H7 (cell line): ENCODE measurements at regions not wholly inside any gene's neighbourhood (a gene's known extent, or its start where the extent isn't known, plus 50 kb on each side); places are given as distances from the start of the nearest gene placed in this dataset.

Source experiments
- DNase-seq: peaks from one replicate; pipeline ENCODE4 v3.0.0; 2012
- H3K27me3 ChIP-seq: 2 replicates; pipeline ENCODE4 v1.6.0; 2011; ENCODE audit warnings: mild to moderate bottlenecking, low read length; ENCODE audit not compliant: control insufficient read depth, insufficient read depth
- H3K36me3 ChIP-seq: replicated peaks from 2 replicates; pipeline ENCODE4 v1.5.1; 2011; ENCODE audit warnings: low read length; ENCODE audit not compliant: control insufficient read depth, insufficient read depth
- H3K4me3 ChIP-seq: 2 replicates; pipeline ENCODE4 v1.5.1; 2011; ENCODE audit warnings: low read depth, mild to moderate bottlenecking, control low read depth, low read length, moderate library complexity; ENCODE audit not compliant: insufficient read depth

DNA sequence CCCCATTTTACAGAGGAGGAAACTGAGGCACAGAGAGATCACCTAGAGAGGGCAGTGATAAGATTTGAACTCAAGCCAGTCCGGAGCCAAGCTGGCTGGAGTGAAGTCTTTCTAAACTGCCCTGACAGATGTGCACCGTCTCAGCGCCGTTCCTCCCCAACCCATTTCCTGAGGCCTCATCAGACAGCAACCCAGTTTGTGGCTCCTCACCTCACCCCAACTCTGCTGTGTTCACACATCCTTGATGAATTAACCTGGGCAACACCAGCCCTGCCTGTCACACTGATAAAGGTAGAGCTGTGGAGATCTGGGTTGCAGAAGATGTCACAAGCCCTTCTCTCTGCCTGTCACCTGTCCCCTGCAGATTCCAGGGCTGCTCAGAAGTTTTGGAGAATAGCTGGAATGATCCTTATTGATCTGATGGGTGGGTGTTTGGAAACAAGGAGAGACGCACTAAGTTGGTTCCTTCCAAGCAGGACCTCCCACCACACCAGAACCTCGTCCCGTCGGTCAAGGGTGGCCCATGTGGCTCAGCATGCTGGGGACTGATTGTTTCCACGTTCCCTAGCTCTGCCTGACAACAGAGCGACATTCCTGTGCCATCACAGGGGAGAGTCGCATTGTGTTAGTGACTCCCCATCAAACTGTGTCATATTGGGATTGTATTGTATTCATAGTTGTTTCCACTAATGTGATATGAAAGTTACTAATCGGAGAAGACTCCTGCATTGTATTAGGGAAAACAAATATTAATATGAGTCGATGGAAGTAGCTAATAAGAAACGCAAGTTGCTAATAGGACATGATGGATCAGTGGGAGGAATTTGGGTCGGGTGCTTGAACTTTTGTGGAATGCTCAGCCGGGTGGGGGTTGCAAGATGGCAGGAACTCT lies 200.6 kb downstream of the PHETA1 start:
- H3K36me3 ChIP-seq, result no peaks in the 10 kb centered on the region
- no peaks in the 10 kb centered on the region for H3K27me3 ChIP-seq
- no peak for DNase-seq
- no peak overlapping the region for H3K4me3 ChIP-seq

DNA sequence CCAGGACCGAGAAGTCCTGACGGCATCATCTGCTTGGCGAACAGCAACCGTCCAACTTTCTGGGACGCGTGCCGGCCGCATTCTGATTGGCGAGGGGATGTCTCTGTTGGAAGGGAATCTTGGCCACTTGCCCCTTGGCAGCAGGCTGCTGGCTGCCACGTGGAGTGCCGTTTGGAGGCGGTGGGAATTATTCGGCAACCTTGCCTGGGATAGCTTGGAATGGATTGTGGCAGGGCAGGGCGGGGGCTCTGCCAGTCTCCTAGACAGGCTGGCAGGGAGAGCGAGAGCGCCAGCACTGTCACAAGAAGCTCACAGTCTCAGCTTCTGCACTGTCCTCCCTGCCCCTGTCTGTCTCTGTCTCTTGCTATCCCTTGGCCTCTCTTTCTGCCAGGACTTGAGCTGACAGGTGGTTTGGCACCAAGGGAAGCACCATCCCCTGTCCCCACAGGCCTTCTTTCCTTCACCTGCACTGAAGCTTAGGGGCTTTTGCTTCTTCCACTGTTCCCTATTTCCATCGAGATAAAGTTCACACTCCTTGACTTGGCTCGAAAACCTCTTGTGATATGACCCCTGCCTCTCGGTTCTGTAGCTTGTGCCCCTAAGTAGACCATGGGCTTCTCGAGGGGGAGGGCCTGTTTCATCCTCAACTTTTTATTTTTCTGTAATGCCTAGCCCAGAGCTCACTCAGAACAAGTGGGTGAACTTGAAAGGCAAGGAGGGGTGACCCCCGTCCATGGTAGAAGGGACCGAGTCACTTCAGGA lies 201.9 kb downstream of the PHETA1 start:
- DNase-seq, result no peak
- Histone ChIP-seq H3K27me3 (no peaks in the 10 kb centered on the region), H3K36me3 (no peaks in the 10 kb centered on the region), H3K4me3 (no peak overlapping the region)

DNA sequence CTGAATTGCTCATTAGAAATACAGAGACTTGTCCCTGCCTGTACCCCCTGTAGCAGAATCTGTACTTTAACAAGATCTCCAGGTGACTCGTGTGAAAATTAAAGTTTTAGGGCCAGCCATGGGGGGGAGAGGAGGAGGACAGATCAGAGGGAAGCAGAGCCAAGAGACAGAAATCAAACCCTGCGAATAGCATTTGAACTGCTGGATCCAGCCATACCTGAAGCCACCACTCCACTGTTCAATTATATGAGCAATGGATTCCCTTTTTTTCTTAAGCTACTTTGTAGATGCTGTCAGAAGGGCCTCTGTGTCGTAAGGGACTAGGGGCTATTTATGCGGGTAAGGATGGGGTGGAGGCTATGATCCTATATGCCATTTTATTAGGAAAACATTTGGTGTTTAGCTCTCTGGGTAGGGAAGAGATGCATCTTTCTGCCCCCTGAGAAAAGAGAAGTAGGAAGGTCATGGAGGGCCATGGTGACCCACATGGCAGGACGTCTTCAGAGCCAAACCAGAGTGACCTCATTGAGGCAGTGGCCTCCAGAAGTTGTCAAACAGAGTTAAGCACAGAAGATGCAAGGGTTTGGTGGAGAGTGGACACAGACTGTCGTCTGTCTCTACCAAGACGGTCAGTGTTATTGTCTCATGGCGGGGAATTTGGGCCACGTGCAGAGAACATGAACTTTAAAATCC lies 203.9 kb downstream of the PHETA1 start:
- H3K27me3 ChIP-seq, result no peaks in the 10 kb centered on the region
- no peak for DNase-seq
- no peaks in the 10 kb centered on the region for H3K36me3 ChIP-seq
- H3K4me3 ChIP-seq, result no peak overlapping the region

DNA sequence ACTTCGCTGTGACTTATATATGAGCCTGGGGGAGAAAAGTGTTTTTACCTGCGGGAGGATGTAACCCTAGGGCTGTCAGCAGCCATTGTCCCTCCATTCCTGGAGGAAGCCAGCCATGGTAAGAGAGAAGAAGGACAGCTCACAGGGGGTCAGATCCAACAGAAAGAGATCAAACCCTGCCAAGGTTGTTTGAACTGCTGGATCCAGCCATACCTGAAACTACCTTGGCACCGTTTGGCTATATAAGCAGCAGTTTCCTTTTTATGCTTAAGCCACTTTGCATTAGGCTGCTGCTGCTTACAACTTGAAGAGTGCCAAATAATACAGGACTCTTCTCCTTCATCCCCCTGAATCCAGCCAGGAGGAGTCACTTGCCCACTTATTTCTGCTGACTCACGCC lies 205.5 kb downstream of the PHETA1 start:
- DNase-seq, result no peak
- Histone ChIP-seq H3K4me3 (no peak overlapping the region), H3K36me3 (no peaks in the 10 kb centered on the region), H3K27me3 (no peaks in the 10 kb centered on the region)

DNA sequence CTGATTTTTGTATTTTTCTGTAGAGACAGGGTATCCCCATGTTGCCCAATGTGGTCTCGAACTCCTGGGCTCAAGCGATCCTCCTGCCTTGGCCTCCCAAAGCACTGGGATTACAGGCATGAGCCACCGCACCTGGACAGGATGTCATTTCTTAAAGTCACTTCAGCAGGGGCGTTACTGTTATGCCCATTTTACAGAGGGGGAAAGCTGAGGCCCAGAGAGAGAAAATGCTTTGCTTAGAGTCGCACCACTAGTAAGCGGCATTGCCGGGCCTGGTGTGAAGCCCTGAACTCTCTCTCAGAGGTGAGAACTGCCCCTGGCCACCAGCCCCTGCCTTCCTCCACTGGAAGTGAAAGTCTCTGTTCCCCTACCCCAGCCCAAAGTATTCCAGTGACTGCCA lies 207.0 kb downstream of the PHETA1 start:
- no peaks in the 10 kb centered on the region for H3K27me3 ChIP-seq
- DNase-seq, result no peak
- H3K4me3 ChIP-seq, result no peak overlapping the region
- H3K36me3 ChIP-seq, result no peaks in the 10 kb centered on the region

DNA sequence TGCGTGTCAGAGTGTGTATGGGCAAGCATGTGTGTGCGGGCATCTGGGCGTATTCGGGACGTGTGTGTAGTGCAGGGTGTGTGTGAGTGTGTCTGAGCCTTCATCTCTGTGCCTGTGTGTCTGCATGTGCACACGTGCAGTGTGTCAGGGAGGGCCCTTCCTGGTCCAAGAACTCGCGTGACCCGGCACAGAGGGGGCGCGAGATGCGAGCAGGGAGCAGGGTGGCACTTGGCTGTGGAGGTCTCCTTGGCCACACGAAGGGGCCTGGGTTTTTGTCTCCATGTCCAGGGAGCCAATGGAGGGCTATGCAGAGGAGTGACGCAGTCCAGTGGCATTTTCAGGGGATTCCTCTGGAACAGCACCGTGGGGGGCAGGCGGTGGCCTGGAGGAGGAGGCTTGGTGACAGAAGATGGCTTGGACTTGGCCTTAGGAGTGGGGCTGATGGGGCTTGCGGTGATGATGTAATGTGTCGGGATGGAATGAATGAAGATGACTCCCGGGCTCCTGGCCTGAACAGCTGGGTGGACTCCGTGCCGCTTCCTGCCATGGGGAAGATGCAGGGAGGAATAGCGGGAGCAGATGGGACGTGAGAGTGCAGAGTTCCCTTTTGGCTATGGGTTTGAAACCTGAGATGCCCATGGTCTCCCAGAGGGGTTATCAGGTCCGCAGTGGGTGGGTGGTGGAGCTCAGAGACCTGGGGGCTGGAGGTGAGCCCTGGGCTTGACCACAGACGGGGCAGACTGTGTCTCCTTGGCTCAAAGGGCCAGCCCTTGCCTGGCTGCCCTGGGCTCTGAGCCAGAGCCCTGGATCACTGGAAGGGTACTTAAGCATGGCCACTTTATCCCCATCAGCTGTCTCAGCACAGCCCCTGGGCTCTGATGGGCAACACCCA lies 208.3 kb downstream of the PHETA1 start:
- no peaks in the 10 kb centered on the region for H3K36me3 ChIP-seq
- H3K4me3 ChIP-seq, result no peak overlapping the region
- peak; percentile 56 for DNase-seq
- H3K27me3 ChIP-seq, result no peaks in the 10 kb centered on the region

DNA sequence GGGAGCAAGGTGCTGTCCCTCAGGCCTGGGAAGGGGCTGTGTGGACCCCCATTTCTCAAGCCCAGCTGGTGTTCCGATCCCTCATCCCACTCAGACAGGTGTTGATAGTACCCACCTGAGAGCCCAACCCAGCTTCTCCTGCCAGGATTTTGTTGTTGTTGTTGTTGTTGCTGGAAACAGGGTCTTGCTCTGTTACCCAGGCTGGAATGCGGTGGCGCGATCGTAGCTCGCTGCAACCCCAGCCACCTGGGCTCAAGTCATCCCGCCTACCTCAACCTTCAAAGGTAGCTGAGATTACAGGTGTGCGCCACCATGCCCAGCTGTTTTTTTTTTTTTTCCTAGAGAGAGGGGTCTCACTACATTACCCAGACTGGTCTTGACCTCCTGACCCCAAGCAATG lies 209.9 kb downstream of the PHETA1 start:
- DNase-seq, result no peak
- no peaks in the 10 kb centered on the region for H3K36me3 ChIP-seq
- H3K27me3 ChIP-seq, result no peaks in the 10 kb centered on the region
- H3K4me3 ChIP-seq, result no peak overlapping the region

DNA sequence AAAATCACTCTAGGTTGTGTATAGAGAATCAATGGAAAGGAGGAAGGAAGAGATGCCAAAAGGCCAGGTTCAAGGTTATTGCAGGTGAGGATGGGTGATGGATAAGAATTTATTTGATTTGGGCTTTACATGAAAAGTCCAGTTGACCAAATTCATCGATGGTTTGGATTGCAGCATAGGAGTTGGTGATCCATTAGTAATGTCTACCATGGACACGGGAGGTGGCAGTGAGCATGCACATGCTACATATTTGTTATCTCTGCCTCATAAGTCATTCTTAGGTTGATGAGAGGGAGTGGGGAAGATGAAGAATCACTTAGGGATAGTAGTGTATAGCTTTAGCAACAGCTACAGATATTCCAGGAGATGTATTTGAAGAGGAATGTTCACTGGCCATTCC lies 211.4 kb downstream of the PHETA1 start:
- Histone ChIP-seq H3K36me3 (no peaks in the 10 kb centered on the region), H3K27me3 (no peaks in the 10 kb centered on the region), H3K4me3 (no peak overlapping the region)
- DNase-seq, result no peak

DNA sequence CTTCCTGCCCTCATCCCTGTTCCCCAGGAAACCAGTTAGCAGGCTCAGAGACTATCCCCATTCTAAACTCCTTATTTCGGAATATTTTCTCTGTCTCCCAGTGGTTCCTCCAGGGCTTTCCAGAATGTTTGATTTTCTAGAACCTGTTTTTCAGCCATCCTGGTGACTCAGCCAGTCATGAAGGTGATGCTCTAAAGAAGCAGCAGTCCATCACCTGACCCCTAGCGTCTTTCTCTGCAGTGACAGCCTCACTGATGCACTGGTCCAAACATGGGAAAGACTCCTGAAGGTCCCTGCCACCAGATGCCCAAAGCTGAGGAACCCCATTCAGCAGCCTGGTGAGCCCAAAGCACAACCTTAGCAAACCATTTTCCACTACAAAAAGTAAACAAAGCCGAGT lies 212.6 kb downstream of the PHETA1 start:
- Histone ChIP-seq H3K4me3 (no peak overlapping the region), H3K36me3 (no peaks in the 10 kb centered on the region)
- DNase-seq, result no peak

DNA sequence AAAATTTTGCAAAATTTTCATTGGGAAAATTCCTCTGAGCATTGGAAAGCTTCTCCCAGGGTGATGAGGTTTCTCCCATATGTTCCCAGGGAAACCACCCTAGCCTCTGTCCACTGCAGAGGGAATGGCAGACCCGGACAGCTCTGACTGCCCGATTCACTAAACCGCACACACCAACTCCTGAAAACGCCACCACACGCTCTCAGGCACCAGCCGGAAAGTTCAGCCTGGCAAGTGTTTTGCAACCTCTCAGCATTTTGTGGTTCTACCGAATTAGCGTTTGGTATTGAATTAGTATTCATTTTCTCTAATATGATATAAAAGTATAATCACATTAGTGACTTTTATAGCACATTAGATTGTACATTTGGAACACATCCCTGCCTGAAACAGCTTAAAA lies 213.4 kb downstream of the PHETA1 start:
- no peak overlapping the region for H3K4me3 ChIP-seq
- H3K36me3 ChIP-seq, result no peaks in the 10 kb centered on the region
- no peak for DNase-seq
- no peaks in the 10 kb centered on the region for H3K27me3 ChIP-seq

More for the DNA sequence above, 212.6 kb downstream of the PHETA1 start:
- no peaks in the 10 kb centered on the region for H3K27me3 ChIP-seq

DNA sequence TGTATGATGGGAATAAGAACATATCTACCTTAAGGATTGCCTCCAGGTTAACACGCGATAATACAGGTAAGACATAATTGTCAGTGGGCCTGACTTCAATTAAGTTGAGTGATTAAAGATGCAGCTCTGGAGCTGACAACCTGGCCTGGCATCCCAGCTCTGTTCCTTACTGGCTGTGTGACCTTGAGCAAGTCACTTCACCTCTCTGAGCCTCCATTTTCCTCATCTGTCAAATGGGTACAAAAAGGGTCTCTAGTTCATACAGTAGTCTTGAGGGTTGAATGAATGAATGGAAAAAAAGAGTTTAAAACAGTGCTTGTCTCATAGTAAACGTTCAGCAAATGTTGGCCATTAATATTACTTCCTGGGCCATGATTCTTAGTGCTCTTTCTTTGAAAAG lies 213.9 kb downstream of the PHETA1 start:
- DNase-seq, result no peak
- Histone ChIP-seq H3K27me3 (no peaks in the 10 kb centered on the region), H3K36me3 (no peaks in the 10 kb centered on the region), H3K4me3 (no peak overlapping the region)

DNA sequence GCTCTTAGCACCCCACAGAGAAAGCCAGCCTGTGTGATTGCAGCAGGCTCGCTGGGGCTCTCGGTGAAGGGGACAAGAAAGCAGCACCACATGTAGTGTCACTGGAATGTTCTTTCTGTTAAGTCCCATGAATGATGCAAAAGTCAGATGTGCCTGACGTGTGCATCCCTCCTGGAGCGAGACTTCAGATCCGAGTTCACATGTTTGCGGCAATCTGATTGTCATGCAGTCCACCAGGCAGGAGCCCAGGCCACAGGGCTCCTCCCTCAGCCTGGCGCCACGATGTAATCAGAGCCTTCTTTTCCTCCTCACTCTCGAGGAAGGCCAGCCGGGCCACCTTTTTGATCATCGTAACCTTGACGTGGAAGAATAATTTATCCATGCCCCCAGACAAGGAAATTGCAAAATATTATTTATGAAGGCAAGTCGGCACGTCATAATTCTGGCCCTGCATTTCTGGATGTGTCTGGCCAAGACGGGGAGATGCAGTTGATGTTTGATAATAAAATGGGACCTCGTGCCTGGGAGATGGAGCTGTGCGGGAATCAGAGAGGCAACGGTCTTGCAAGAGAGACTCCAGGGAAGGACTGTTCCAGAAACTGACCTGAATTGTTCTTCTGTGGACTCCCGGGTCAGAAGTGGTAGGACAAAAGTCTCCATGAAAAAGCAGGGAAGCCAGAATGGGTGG lies 214.6 kb downstream of the PHETA1 start:
- no peaks in the 10 kb centered on the region for H3K27me3 ChIP-seq
- H3K36me3 ChIP-seq, result no peaks in the 10 kb centered on the region
- DNase-seq, result peak; percentile 72
- no peak overlapping the region for H3K4me3 ChIP-seq

DNA sequence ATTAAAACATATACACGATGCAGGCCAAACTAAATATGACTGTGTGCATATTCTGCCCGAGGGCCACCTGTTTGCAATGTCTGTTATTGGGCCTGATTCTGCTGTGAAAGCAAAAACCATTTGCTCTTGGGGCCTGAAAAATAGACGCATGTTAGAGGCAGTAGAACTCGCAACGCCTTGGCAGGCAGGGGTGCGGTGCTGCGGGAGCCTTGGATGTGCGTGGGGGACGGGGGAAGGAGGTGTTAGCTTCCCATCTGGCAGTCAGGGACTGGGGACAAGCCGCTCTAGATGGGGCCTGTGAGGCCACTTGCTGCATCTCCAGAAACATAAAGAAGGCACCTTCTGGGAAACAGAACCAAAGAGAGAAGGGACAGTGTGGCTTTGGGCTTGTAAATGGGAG lies 216.3 kb downstream of the PHETA1 start:
- H3K27me3 ChIP-seq, result no peaks in the 10 kb centered on the region
- H3K36me3 ChIP-seq, result no peaks in the 10 kb centered on the region
- DNase-seq, result no peak
- no peak overlapping the region for H3K4me3 ChIP-seq
